Loucy (cell line): ENCODE measurements at regions not wholly inside any gene's neighbourhood (a gene's known extent, or its start where the extent isn't known, plus 50 kb on each side); places are given as distances from the start of the nearest gene placed in this dataset.

ENCODE experiments used
- CTCF ChIP-seq: fragments of 200-600 bp; sonication (generic); conservative IDR thresholded peaks from 2 replicates; pipeline ENCODE4 v1.5.1; 2014; ENCODE audit warnings: mild to moderate bottlenecking, antibody characterized with exemption, low read length
- EZH2phosphoT487 ChIP-seq: fragments of 200-600 bp; IDR thresholded peaks from 2 replicates; pipeline ENCODE4 v1.6.1; 2018; ENCODE audit warnings: antibody characterized with exemption, mild to moderate bottlenecking, moderate library complexity, borderline replicate concordance

- TF ChIP-seq EZH2phosphoT487: no peak
- TF ChIP-seq CTCF: no peak
Measured at GRCh38 chr15:62870216-62870615, 172.3 kb upstream of the TPM1 start.
